Suprapubic skin (tissue), 4 donors: ENCODE measurements at regions not wholly inside any gene's neighbourhood (a gene's known extent, or its start where the extent isn't known, plus 50 kb on each side); places are given as distances from the start of the nearest gene placed in this dataset.
"Not testable (repeated sequence)": the region's sequence is repeated elsewhere in the genome, so short reads cannot be mapped to it uniquely, and the experiment has no call there.

Experiments
- DNase-seq, 2 donors: peaks; one replicate each; pipeline ENCODE4 v3.0.0-alpha.2; 2019; ENCODE audit warnings: low spot score in 2 of 2
- H3K27ac ChIP-seq: fragments of 200-600 bp; sonication (generic); one replicate; pipeline ENCODE4 v1.5.1; 2019
- H3K27me3 ChIP-seq: fragments of 200-600 bp; sonication (generic); one replicate; pipeline ENCODE4 v1.5.1; 2019
- H3K36me3 ChIP-seq: fragments of 200-600 bp; sonication (generic); one replicate; pipeline ENCODE4 v1.5.1; 2019
- H3K4me1 ChIP-seq: fragments of 200-600 bp; sonication (generic); one replicate; pipeline ENCODE4 v1.5.1; 2019
- H3K4me3 ChIP-seq: fragments of 200-600 bp; sonication (generic); one replicate; pipeline ENCODE4 v1.5.1; 2019; ENCODE audit warnings: mild to moderate bottlenecking
- H3K9me3 ChIP-seq: fragments of 200-600 bp; sonication (generic); one replicate; pipeline ENCODE4 v1.5.1; 2019
- CTCF ChIP-seq, 2 donors: fragments of 200-600 bp in 1 of 2; fragments of 450-650 bp in 1 of 2; sonication (generic) in 1 of 2; IDR thresholded peaks; one replicate each; pipeline ENCODE4 v1.5.1; 2016 to 2019; ENCODE audit warnings: antibody characterized with exemption in 2 of 2, mild to moderate bottlenecking in 1 of 2, moderate library complexity in 1 of 2
- EP300 ChIP-seq: sonication (generic); formaldehyde crosslinking; IDR thresholded peaks from one replicate; pipeline ENCODE4 v1.6.1; 2017; ENCODE audit warnings: antibody characterized with exemption
- POLR2A ChIP-seq, 2 donors: fragments of 450-650 bp; IDR thresholded peaks; one replicate each; pipeline ENCODE4 v1.6.1; 2017; ENCODE audit warnings: antibody characterized with exemption in 2 of 2, mild to moderate bottlenecking in 2 of 2, moderate library complexity in 2 of 2
- POLR2AphosphoS5 ChIP-seq, 3 donors: sonication (generic); formaldehyde crosslinking; IDR thresholded peaks; one replicate each; pipeline ENCODE4 v1.6.1; 2017; ENCODE audit warnings: antibody characterized with exemption in 3 of 3
- WGBS: methylation state at CpG from one replicate; pipeline ENCODE4 v1.1.5; 2018; 5-methylcytosine and 5-hydroxymethylcytosine counted together

GRCh38 chr2:126275098-126275497 is 380.9 kb upstream of the GYPC start:
- 89% methylated on average over 2 of the region's 2 CpGs for WGBS
- H3K27me3 ChIP-seq = no peaks in the 10 kb centered on the region
- no peak for DNase-seq
- no peak overlapping the region for H3K27ac ChIP-seq
- H3K36me3 ChIP-seq = no peaks in the 10 kb centered on the region
- no peaks in the 10 kb centered on the region for H3K4me1 ChIP-seq
- H3K4me3 ChIP-seq = no peak overlapping the region
- no peaks in the 10 kb centered on the region for H3K9me3 ChIP-seq
- TF ChIP-seq EP300 (no peak), POLR2AphosphoS5 (IDR thresholded peaks at IDR 0.05) (no peak), CTCF (IDR thresholded peaks at IDR 0.05) (no peak), POLR2A (IDR thresholded peaks at IDR 0.05) (no peak)

GRCh38 chr2:126276268-126276667 is 379.7 kb upstream of the GYPC start:
- not testable (repeated sequence) for H3K9me3 ChIP-seq, H3K4me1 ChIP-seq, H3K36me3 ChIP-seq, H3K27me3 ChIP-seq, DNase-seq, H3K27ac ChIP-seq, H3K4me3 ChIP-seq

- H3K4me1 ChIP-seq = no peaks in the 10 kb centered on the region
- WGBS = 77% methylated on average over 1 of the region's 1 CpG
- no peak overlapping the region for H3K4me3 ChIP-seq
- H3K27ac ChIP-seq = no peak overlapping the region
- no peaks in the 10 kb centered on the region for H3K9me3 ChIP-seq
- H3K27me3 ChIP-seq = no peaks in the 10 kb centered on the region
- no peak for DNase-seq
- TF ChIP-seq EP300 = no peak
- TF ChIP-seq CTCF (IDR thresholded peaks at IDR 0.05) = no peak
- TF ChIP-seq POLR2AphosphoS5 (IDR thresholded peaks at IDR 0.05) = no peak
- no peak for TF ChIP-seq POLR2A (IDR thresholded peaks at IDR 0.05)
- no peaks in the 10 kb centered on the region for H3K36me3 ChIP-seq
Observed at GRCh38 chr2:126288362-126288761, 367.6 kb upstream of the GYPC start.

GRCh38 chr2:126293962-126294361 is 362.0 kb upstream of the GYPC start:
- H3K36me3 ChIP-seq, H3K27ac ChIP-seq, H3K4me3 ChIP-seq, H3K9me3 ChIP-seq, H3K4me1 ChIP-seq, DNase-seq, H3K27me3 ChIP-seq: not testable (repeated sequence)
- WGBS = 92% methylated on average over 1 of the region's 1 CpG

- Histone ChIP-seq H3K27ac (no peak overlapping the region), H3K4me1 (no peaks in the 10 kb centered on the region), H3K4me3 (no peak overlapping the region), H3K27me3 (no peaks in the 10 kb centered on the region), H3K9me3 (no peaks in the 10 kb centered on the region), H3K36me3 (no peaks in the 10 kb centered on the region)
- 96% methylated on average over 2 of the region's 2 CpGs for WGBS
- DNase-seq = no peak
- TF ChIP-seq POLR2AphosphoS5 (IDR thresholded peaks at IDR 0.05) (no peak), CTCF (IDR thresholded peaks at IDR 0.05) (no peak), POLR2A (IDR thresholded peaks at IDR 0.05) (no peak), EP300 (no peak)
Observed at GRCh38 chr2:126299469-126299976, 356.4 kb upstream of the GYPC start.

- no peaks in the 10 kb centered on the region for H3K9me3 ChIP-seq
- TF ChIP-seq EP300 = no peak
- TF ChIP-seq POLR2AphosphoS5 (IDR thresholded peaks at IDR 0.05) = no peak
- no peak for TF ChIP-seq CTCF (IDR thresholded peaks at IDR 0.05)
- no peak for TF ChIP-seq POLR2A (IDR thresholded peaks at IDR 0.05)
- WGBS = 85% methylated on average over 1 of the region's 1 CpG
Observed at GRCh38 chr2:126300348-126300747, 355.6 kb upstream of the GYPC start.

More at GRCh38 chr2:126300348-126300747, 355.6 kb upstream of the GYPC start:
- Histone ChIP-seq H3K27me3 (no peaks in the 10 kb centered on the region), H3K27ac (no peak overlapping the region), H3K4me1 (no peaks in the 10 kb centered on the region), H3K36me3 (no peaks in the 10 kb centered on the region), H3K4me3 (no peak overlapping the region)
- DNase-seq = no peak
